Keratinocyte (primary cell): ENCODE measurements at regions not wholly inside any gene's neighbourhood (a gene's known extent, or its start where the extent isn't known, plus 50 kb on each side); places are given as distances from the start of the nearest gene placed in this dataset.

Experiments used
- DNase-seq: peaks from one replicate; pipeline ENCODE4 v3.0.0-alpha.2; 2011; ENCODE audit warnings: low read depth, missing footprints, low spot score
- FAIRE-seq: peaks from 2 replicates; lab custom pipeline; 2011; peaks lifted over from hg19 to GRCh38; lab: Jason Lieb, UNC
- H2AFZ ChIP-seq: 2 replicates; pipeline ENCODE4 v1.6.0; 2012; ENCODE audit warnings: low read length, control low read depth, inconsistent platforms; ENCODE audit not compliant: control insufficient read depth
- H3K27ac ChIP-seq: 2 replicates; pipeline ENCODE4 v1.5.1; 2011; ENCODE audit warnings: low read length; ENCODE audit not compliant: control insufficient read depth, insufficient read depth
- H3K27me3 ChIP-seq: 3 replicates; pipeline ENCODE4 v1.6.0; 2011; ENCODE audit warnings: low read length; ENCODE audit not compliant: control insufficient read depth, insufficient read depth; ENCODE audit errors: extremely low read depth
- H3K36me3 ChIP-seq, 2 experiments: 2 replicates in 1 of 2; 3 replicates in 1 of 2; pipeline ENCODE4 v1.5.1; 2011; ENCODE audit warnings: low read length in 2 of 2, mild to moderate bottlenecking in 1 of 2; ENCODE audit not compliant: control insufficient read depth in 2 of 2, insufficient read depth in 2 of 2; ENCODE audit errors: extremely low read depth in 1 of 2
- H3K4me1 ChIP-seq: 3 replicates; pipeline ENCODE4 v1.5.1; 2011; ENCODE audit warnings: low read length; ENCODE audit not compliant: control insufficient read depth, insufficient read depth; ENCODE audit errors: extremely low read depth
- H3K4me2 ChIP-seq: 3 replicates; pipeline ENCODE4 v1.6.0; 2011; ENCODE audit warnings: low read depth, low read length; ENCODE audit not compliant: control insufficient read depth, insufficient read depth; ENCODE audit errors: extremely low read depth
- H3K4me3 ChIP-seq, 3 experiments: fragments of 200-600 bp in 1 of 3; sonication (generic) in 1 of 3; 2 replicates in 2 of 3; 3 replicates in 1 of 3; pipeline ENCODE4 v1.5.1; 2011 to 2016; ENCODE audit warnings: low read length in 3 of 3, mild to moderate bottlenecking in 3 of 3, control low read depth in 2 of 3, inconsistent platforms in 1 of 3, low read depth in 1 of 3, mixed read lengths in 1 of 3, mixed run types in 1 of 3, moderate library complexity in 1 of 3; ENCODE audit not compliant: control insufficient read depth in 2 of 3, insufficient read depth in 2 of 3; ENCODE audit errors: extremely low read depth in 1 of 3
- H3K79me2 ChIP-seq: 2 replicates; pipeline ENCODE4 v1.6.0; 2012; ENCODE audit warnings: low read length; ENCODE audit not compliant: control insufficient read depth, insufficient read depth
- H3K9ac ChIP-seq: 3 replicates; pipeline ENCODE4 v1.6.0; 2011; ENCODE audit warnings: low read length; ENCODE audit not compliant: control insufficient read depth, insufficient read depth; ENCODE audit errors: extremely low read depth
- H3K9me1 ChIP-seq: 3 replicates; pipeline ENCODE4 v1.6.0; 2011; ENCODE audit warnings: low read length; ENCODE audit not compliant: control insufficient read depth, insufficient read depth; ENCODE audit errors: extremely low read depth
- H3K9me3 ChIP-seq: 2 replicates; pipeline ENCODE4 v1.5.1; 2012; ENCODE audit warnings: low read depth, low read length; ENCODE audit not compliant: control insufficient read depth
- H4K20me1 ChIP-seq: 3 replicates; pipeline ENCODE4 v1.6.0; 2011; ENCODE audit warnings: low read length; ENCODE audit not compliant: control insufficient read depth, insufficient read depth; ENCODE audit errors: extremely low read depth
- CTCF ChIP-seq, 3 experiments: IDR thresholded peaks in 1 of 3; conservative IDR thresholded peaks in 1 of 3; optimal IDR thresholded peaks in 1 of 3; 2 replicates in 2 of 3; 3 replicates in 1 of 3; pipeline versions ENCODE3 to v1.5.1; 2011; ENCODE audit warnings: low read length in 3 of 3, mild to moderate bottlenecking in 3 of 3, moderate library complexity in 2 of 3, control low read depth in 1 of 3, inconsistent platforms in 1 of 3; ENCODE audit not compliant: insufficient read depth in 2 of 3; ENCODE audit errors: extremely low read depth in 1 of 3
- EZH2 ChIP-seq: IDR thresholded peaks from one replicate; pipeline ENCODE4 v1.6.1; 2012; ENCODE audit warnings: inconsistent platforms, mild to moderate bottlenecking, low read length, moderate library complexity
- dilution Hi-C: fragments of 300-500 bp; cut with MboI; formaldehyde crosslinking; loops from one replicate; pipeline ENCODE4 v1.7.0; 2020; ENCODE audit warnings: low sequenced_read_pairs; ENCODE audit not compliant: extremely low pct_ligation_motif_present

- Histone ChIP-seq H3K4me3 (no peak overlapping the region), H3K27me3 (no peaks in the 10 kb centered on the region), H3K4me2 (no peak overlapping the region), H3K36me3 (no peaks in the 10 kb centered on the region), H3K9me3 (no peaks in the 10 kb centered on the region), H3K27ac (no peak overlapping the region), H3K9me1 (no peaks in the 10 kb centered on the region), H3K4me1 (no peaks in the 10 kb centered on the region), H3K9ac (no peak overlapping the region), H3K79me2 (no peaks in the 10 kb centered on the region), H4K20me1 (no peaks in the 10 kb centered on the region), H2AFZ (no peak overlapping the region)
- no peak for TF ChIP-seq EZH2
- TF ChIP-seq CTCF (optimal IDR thresholded peaks at IDR 0.05 in 1 of 3, IDR thresholded peaks at IDR 0.05 in 1 of 3, conservative IDR thresholded peaks at IDR 0.05 in 1 of 3; ENCODE audit: extremely low read depth in 1 of 3, insufficient read depth in 2 of 3, low read length in 3 of 3): no peak
- FAIRE-seq: no peak
- dilution Hi-C loops: no loop called here
- DNase-seq: no peak
Observed at GRCh38 chr4:136784326-136784725, 748.0 kb downstream of the PCDH18 start.

DNA sequence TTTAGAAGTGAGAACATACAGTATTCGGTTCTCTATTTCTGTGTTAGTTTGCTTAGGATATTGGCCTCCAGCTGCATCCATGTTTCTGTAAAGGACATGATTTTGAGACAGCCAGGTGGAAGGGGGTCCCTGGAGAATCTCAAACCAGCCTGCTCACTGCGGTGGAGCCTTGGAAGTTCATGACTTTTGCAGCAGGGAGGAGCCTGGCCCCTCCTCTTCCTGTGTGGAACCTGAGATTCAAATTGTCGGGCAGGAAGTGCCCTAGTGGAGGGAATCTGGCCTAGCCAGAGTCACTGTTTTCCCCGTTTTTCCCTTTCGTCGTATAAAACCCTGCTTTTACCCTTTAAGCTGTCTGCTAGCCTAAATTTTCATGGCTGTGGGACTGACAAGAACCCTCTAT, 762.6 kb downstream of the PCDH18 start:
- Histone ChIP-seq H3K4me2 (no peak overlapping the region), H3K9me1 (no peaks in the 10 kb centered on the region), H3K9me3 (no peaks in the 10 kb centered on the region), H4K20me1 (no peaks in the 10 kb centered on the region), H3K27me3 (no peaks in the 10 kb centered on the region), H3K27ac (no peak overlapping the region), H3K9ac (no peak overlapping the region), H2AFZ (no peak overlapping the region), H3K36me3 (no peaks in the 10 kb centered on the region), H3K4me3 (no peak overlapping the region), H3K79me2 (no peaks in the 10 kb centered on the region), H3K4me1 (no peaks in the 10 kb centered on the region)
- dilution Hi-C loops: no loop called here
- DNase-seq (no peak), FAIRE-seq (no peak)
- TF ChIP-seq EZH2: no peak
- TF ChIP-seq CTCF (optimal IDR thresholded peaks at IDR 0.05 in 1 of 3, IDR thresholded peaks at IDR 0.05 in 1 of 3, conservative IDR thresholded peaks at IDR 0.05 in 1 of 3; ENCODE audit: extremely low read depth in 1 of 3, insufficient read depth in 2 of 3, low read length in 3 of 3): no peak
